Stimulated activated CD8-positive, alpha-beta memory T cell treated with anti-CD3 and anti-CD28 coated beads, Interleukin-4, amount 100 ng/mL, for 48 hours (primary cell): ENCODE measurements at regions not wholly inside any gene's neighbourhood (a gene's known extent, or its start where the extent isn't known, plus 50 kb on each side); places are given as distances from the start of the nearest gene placed in this dataset.

Experiments
- DNase-seq: peaks from one replicate; pipeline ENCODE4 v3.0.0-alpha.2; 2020

GRCh38 chr1:164932580-164932979 lies 373.6 kb downstream of the PBX1 start:
- no peak for DNase-seq

GRCh38 chr1:164930833-164931232 lies 371.8 kb downstream of the PBX1 start:
- DNase-seq: no peak

GRCh38 chr1:164930241-164930640 lies 371.3 kb downstream of the PBX1 start:
- no peak for DNase-seq

DNA sequence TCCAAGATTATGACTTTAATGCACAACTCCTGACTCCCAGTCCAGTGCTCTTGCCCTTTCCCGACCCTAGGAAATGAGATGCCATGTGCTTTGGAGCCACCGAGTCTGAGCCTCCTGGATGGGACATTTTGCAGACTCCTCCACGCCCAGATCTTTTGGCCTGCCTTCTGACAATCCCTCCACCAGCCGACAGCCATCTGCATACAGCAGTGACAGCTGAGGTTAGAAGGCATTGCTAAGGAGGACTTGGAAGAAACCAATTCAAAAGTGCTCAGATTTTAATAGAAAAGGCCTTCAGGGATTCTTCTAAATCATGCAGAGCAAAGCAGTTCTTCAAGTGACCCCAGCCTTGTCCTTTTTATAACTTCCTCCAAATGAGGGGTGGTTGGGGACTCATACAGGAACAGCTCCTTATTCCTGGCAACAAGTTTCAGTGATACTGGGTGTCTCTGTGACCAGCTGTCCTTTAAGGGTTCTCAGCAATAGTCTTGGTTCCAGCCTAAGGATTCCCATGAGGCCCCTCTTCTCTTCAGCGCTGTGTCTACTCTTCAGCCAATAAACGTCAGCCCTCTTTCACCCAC lies 369.3 kb downstream of the PBX1 start:
- DNase-seq: no peak

DNA sequence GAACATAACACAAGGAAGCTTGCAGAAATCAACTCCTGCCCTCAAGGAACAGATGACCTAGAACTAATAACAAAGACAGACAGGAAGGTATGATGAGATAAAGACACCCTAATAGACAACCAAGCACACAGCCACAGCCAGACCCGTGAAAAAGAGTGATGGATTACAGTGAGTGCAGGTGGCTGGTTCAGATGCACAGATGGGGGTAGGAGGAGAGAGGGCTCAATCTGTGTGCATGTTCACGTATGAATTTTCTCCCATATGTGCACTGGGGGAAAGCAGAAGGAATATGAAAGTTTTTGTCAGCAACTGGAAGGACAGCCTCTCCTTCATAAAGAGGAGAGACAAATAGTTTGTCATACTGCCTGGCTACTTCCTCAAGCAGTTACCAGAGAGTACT lies 367.1 kb downstream of the PBX1 start:
- no peak for DNase-seq

- DNase-seq: no peak
Observed at GRCh38 chr1:164922585-164922984, 363.6 kb downstream of the PBX1 start.

GRCh38 chr1:164921493-164921892 lies 362.5 kb downstream of the PBX1 start:
- no peak for DNase-seq

DNA sequence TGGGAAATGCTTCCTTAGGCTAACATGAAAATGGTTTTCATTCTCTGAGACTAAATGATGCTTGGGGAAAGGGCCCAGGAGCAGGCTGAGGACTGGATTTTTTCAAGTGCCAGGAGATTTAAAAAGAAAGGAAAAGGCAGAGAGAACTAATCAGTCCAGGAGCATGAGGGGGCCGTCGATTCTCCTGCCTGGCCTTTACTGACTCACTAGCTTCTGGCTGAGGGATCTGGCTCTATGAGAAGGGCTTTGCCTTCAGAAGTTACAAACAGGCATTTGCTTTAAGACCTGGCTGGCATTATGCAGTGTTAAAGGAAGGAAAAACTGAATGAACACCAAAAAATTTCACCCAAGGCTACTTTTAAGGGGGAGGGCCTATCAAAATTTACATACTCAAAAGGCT lies 359.2 kb downstream of the PBX1 start:
- no peak for DNase-seq

- DNase-seq: no peak
Observed at GRCh38 chr1:164914208-164914607, 355.2 kb downstream of the PBX1 start.

DNA sequence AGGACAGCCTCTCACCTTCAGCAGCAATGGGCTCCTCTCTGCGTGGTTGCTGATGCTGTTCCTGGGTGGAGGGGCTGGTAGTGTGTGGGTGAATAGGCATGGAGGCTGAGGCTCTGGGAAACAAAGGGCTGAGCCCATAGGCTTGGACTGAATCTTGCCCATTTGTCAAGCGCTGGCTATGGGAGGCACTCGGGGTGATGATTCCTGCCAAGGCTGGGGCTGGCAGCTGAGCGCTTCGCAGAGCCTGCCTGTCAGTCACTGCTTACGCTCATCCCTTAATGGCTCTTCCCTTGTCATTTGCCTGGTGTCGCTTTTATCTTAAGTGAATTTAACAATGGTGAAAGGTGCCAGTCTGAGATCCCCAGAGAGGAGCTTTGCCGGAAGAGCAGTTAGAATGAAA lies 353.3 kb downstream of the PBX1 start:
- DNase-seq: no peak

DNA sequence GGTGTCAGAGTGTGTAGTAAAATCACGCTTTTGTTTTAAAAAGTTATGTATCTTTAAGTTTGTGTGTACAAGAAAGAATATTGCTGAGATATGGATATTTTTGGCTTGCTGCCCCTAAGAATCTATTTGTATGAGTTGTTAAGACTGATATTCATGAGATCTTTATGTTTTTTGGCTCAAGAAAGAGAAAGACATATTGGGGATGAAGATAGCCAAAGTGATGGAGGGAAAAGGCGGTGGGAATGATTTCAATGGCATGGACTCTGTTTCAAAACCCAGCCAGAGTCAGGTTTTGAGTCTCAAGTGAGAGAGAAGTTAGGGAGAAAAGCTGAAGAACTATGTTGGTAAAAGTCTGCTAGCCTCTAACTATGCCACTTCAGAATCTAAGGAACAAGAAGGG lies 351.7 kb downstream of the PBX1 start:
- DNase-seq: no peak

DNA sequence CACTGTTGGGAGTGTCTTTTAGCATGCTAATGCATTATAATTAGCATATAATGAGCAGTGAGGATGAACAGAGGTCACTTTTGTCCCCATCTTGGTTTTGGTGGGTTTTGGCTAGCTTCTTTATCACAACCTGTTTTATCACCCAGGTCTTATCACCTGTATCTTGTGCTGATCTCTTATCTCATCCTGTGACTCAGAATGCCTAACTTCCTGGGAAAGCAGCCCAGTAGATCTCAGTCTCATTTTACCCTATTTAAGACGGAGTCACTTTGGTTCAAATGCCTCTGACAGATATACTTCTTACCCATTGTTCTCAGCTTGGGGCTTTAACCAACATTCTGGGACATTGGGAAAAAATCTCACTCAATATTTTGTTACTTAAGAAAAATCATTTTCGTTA lies 348.7 kb downstream of the PBX1 start:
- DNase-seq: no peak

- no peak for DNase-seq
Observed at GRCh38 chr1:164905869-164906268, 346.9 kb downstream of the PBX1 start.

GRCh38 chr1:164902491-164902890 lies 343.5 kb downstream of the PBX1 start:
- no peak for DNase-seq
